Limb (tissue), 2 donors: ENCODE measurements at regions not wholly inside any gene's neighbourhood (a gene's known extent, or its start where the extent isn't known, plus 50 kb on each side); places are given as distances from the start of the nearest gene placed in this dataset.

Experiments
- DNase-seq, 2 donors: peaks; one replicate each; pipeline ENCODE4 v3.0.0-alpha.2; 2016; ENCODE audit errors: extremely low spot score in 2 of 2

- no peak for DNase-seq
These were observed 63.4 kb upstream of the SPTBN1 start for GRCh38 chr2:54392555-54393324.

- DNase-seq = no peak
These were observed 61.7 kb upstream of the SPTBN1 start for GRCh38 chr2:54394392-54394791.

- no peak for DNase-seq
These were observed 60.0 kb upstream of the SPTBN1 start for GRCh38 chr2:54396107-54396506.

- no peak for DNase-seq
These were observed 59.3 kb upstream of the SPTBN1 start for GRCh38 chr2:54396798-54397197.

GRCh38 chr2:54397426-54397825, 58.7 kb upstream of the SPTBN1 start:
- DNase-seq = no peak

- DNase-seq = no peak
These were observed 54.6 kb upstream of the SPTBN1 start for GRCh38 chr2:54401554-54401953.

GRCh38 chr2:54402350-54402749, 53.8 kb upstream of the SPTBN1 start:
- DNase-seq = no peak

GRCh38 chr2:54403512-54404238, 52.5 kb upstream of the SPTBN1 start:
- no peak for DNase-seq

GRCh38 chr2:54404270-54404669, 51.9 kb upstream of the SPTBN1 start:
- no peak for DNase-seq

GRCh38 chr2:54406031-54406430, 50.1 kb upstream of the SPTBN1 start:
- no peak for DNase-seq
